ENCODE measurements at regions not wholly inside any gene's neighbourhood (a gene's known extent, or its start where the extent isn't known, plus 50 kb on each side); places are given as distances from the start of the nearest gene placed in this dataset.
A peak's percentile ranks its signal among the peaks of the same experiment; 100 is the strongest.

DNA sequence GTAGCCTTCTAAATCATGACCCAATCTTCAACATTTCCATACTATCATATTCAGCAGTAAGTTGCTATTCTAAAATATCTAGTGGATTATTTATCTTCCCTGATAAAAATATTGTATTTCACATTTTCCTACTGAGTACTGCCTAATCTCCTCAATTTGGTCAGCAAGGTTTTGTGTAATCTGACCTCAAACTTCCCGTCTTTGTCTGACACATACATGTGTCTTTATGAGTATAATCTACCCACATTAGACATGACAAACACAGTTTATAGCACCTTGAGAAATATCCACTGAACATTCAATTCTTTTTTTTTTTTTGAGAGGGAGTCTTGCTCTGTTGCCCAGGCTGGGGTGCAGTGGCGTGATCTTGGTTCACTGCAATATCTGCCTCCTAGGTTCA, 113.7 kb upstream of the LUZP2 start:
- no peak overlapping the region for H3K4me3 ChIP-seq (ENCODE audit: control insufficient read depth, low read depth, low read length)
- no peak for DNase-seq (ENCODE audit: low read depth)
- TF ChIP-seq, protein P1, sequence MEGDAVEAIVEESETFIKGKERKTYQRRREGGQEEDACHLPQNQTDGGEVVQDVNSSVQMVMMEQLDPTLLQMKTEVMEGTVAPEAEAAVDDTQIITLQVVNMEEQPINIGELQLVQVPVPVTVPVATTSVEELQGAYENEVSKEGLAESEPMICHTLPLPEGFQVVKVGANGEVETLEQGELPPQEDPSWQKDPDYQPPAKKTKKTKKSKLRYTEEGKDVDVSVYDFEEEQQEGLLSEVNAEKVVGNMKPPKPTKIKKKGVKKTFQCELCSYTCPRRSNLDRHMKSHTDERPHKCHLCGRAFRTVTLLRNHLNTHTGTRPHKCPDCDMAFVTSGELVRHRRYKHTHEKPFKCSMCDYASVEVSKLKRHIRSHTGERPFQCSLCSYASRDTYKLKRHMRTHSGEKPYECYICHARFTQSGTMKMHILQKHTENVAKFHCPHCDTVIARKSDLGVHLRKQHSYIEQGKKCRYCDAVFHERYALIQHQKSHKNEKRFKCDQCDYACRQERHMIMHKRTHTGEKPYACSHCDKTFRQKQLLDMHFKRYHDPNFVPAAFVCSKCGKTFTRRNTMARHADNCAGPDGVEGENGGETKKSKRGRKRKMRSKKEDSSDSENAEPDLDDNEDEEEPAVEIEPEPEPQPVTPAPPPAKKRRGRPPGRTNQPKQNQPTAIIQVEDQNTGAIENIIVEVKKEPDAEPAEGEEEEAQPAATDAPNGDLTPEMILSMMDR (conservative IDR thresholded peaks at IDR 0.05; ENCODE audit: control insufficient read depth, insufficient read depth, low read depth, low read length): no peak

DNA sequence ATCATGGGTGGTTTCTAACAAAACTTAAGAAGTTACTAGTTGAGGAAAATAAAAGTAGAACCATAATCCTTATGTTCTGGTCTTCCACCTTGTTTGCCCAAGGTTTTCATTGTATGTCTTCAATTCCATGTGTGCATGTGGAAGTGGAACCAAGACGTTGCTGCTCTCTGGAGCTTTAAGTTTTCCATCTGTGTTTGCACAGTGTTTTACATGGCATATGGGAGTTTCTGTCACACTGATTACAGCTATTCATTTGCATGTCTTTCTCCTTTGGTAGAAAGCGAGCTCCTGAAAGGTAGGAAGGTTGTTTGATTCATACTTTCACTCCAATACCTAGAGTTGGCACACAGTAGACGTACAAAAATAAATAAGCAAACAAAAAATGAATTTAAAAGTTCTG, 112.6 kb upstream of the LUZP2 start:
- H3K4me3 ChIP-seq (ENCODE audit: control insufficient read depth, low read depth, low read length): no peak overlapping the region
- TF ChIP-seq, protein P1 (conservative IDR thresholded peaks at IDR 0.05; ENCODE audit: control insufficient read depth, insufficient read depth, low read depth, low read length): no peak
- DNase-seq (ENCODE audit: low read depth): no peak

DNA sequence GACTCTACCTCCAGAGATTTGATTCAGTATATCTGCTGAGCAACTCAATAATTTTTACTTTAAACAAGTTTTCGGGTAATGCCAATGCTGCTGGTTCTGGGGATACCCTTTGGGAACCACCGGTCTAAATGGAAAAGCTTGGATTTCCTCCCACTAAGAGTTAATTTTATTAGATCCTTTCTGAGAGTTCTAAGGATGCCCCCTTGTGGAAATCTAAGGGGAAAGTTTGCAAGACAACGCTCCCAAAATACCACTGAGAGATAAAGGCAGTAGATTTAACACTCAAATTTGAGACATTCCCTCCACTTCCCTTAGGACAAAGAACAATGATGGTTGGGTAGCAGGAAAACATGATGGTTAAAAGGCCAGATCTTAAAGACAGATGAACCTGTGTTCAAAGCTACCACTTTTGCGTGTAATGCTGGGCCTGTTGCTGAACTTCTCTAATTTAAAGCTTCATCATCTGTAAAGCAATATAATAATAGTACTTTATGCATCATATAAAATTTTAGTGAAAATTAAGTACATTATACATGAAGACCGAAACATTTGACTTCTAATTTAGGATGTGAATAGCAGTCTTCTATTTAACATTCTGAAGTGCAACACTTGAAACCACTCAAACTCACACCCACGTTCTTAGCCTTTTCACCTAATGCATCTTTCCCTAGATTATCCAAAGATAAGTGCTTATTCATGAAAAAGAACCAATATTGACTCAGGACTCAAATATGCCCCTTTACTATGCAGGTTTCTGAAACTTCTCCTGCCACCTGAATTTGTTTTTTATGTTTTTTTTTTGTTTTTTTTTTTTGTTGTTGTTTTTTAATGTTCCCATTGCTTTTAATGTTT, 110.1 kb upstream of the LUZP2 start:
- TF ChIP-seq, protein P1 (conservative IDR thresholded peaks at IDR 0.05; ENCODE audit: control insufficient read depth, insufficient read depth, low read depth, low read length): peak; percentile 47
- peak; percentile 38 for DNase-seq (ENCODE audit: low read depth)
- no peak overlapping the region for H3K4me3 ChIP-seq (ENCODE audit: control insufficient read depth, low read depth, low read length)

DNA sequence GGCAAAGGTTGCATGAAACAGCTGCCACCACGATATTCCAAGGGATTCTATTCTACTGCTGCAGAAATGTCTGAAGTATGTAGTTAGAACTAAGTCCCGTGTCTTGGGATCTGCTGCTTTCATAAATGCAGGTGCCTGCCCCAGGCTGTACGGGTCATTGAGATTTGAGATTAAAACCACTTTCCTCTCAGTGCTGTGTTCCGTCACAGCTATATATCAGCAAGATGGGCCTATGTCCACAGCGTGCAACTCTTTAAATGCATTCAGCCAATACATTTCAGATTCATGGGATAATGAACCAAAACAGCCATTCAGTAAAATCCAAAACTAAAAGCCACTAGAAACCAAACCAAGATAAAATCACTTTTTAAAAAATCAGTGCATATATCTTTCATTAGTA, 107.3 kb upstream of the LUZP2 start:
- TF ChIP-seq, protein P1 (conservative IDR thresholded peaks at IDR 0.05; ENCODE audit: control insufficient read depth, insufficient read depth, low read depth, low read length): no peak
- no peak for DNase-seq (ENCODE audit: low read depth)
- H3K4me3 ChIP-seq (ENCODE audit: control insufficient read depth, low read depth, low read length): no peak overlapping the region

DNA sequence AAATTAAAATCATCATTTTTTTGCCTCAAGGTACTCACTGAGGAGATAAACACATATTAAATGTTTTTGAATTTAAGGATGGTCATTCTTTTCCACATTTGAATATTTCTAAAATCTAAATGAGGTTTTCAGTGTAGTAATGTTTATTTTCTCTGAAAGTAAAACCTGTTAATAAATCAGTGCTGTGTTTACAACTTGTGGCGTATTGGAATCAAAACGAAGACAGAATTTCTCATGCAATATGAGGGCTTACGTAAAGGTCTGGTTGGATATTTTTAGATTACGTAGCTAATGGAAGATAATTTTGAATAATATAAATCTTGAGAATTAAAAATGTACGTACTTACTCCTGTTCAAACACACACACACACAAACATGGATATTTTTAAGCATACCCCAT, 106.8 kb upstream of the LUZP2 start:
- DNase-seq (ENCODE audit: low read depth): no peak
- H3K4me3 ChIP-seq (ENCODE audit: control insufficient read depth, low read depth, low read length): no peak overlapping the region
- TF ChIP-seq, protein P1 (conservative IDR thresholded peaks at IDR 0.05; ENCODE audit: control insufficient read depth, insufficient read depth, low read depth, low read length): no peak

DNA sequence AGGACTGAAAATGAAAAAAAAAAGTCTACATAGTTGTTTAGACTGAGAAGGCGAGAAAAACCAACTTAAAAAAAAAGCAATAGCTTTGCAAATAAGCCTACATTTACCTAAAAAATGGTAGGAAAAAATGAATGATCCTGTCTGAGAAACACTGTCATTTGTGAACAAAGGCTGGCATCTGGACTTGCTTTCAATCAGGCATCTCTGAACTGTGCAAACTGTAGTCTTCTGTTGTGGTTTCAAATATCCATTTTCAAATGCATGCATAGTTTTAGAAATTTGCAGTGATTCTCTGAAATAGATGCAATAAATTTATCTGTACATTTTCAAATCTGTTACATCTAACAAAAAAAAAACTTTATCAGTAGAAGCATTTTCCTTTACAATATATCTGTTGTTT, 106.1 kb upstream of the LUZP2 start:
- DNase-seq (ENCODE audit: low read depth): no peak

More for the DNA sequence above, 106.1 kb upstream of the LUZP2 start:
- no peak overlapping the region for H3K4me3 ChIP-seq (ENCODE audit: control insufficient read depth, low read depth, low read length)
- TF ChIP-seq, protein P1 (conservative IDR thresholded peaks at IDR 0.05; ENCODE audit: control insufficient read depth, insufficient read depth, low read depth, low read length): no peak
